ENCODE measurements at regions not wholly inside any gene's neighbourhood (a gene's known extent, or its start where the extent isn't known, plus 50 kb on each side); places are given as distances from the start of the nearest gene placed in this dataset.

- DNase-seq: no peak
These were observed 457.6 kb downstream of the KCTD8 start for GRCh38 chr4:43990963-43991362.

GRCh38 chr4:43992552-43992951 is 456.1 kb downstream of the KCTD8 start:
- no peak for ATAC-seq
- intact Hi-C loops (cut with DNase I, micrococcal nuclease): no loop called here

More at GRCh38 chr4:43990963-43991362, 457.6 kb downstream of the KCTD8 start:
- intact Hi-C loops (cut with DNase I, micrococcal nuclease): no loop called here
- ATAC-seq: no peak

GRCh38 chr4:43993196-43993902 is 455.3 kb downstream of the KCTD8 start:
- intact Hi-C loops (cut with DNase I, micrococcal nuclease): no loop called here
- ATAC-seq: no peak
- no peak for DNase-seq

More at GRCh38 chr4:43992552-43992951, 456.1 kb downstream of the KCTD8 start:
- DNase-seq: no peak

- DNase-seq (no peak), ATAC-seq (no peak)
- intact Hi-C loops (cut with DNase I, micrococcal nuclease): no loop called here
These were observed 448.9 kb downstream of the KCTD8 start for GRCh38 chr4:43999669-44000068.

- intact Hi-C loops (cut with DNase I, micrococcal nuclease): no loop called here
- no peak for DNase-seq
- no peak for ATAC-seq
These were observed 446.2 kb downstream of the KCTD8 start for GRCh38 chr4:44002368-44002767.

GRCh38 chr4:44016570-44017421 is 431.8 kb downstream of the KCTD8 start:
- intact Hi-C loops (cut with DNase I, micrococcal nuclease): no loop called here
- ATAC-seq: no peak
- no peak for DNase-seq

- intact Hi-C loops (cut with DNase I, micrococcal nuclease): no loop called here
- no peak for ATAC-seq
- DNase-seq: no peak
These were observed 431.2 kb downstream of the KCTD8 start for GRCh38 chr4:44017422-44017739.

GRCh38 chr4:44019721-44020120 is 428.9 kb downstream of the KCTD8 start:
- intact Hi-C loops (cut with DNase I, micrococcal nuclease): no loop called here
- ATAC-seq (no peak), DNase-seq (no peak)

- intact Hi-C loops (cut with DNase I, micrococcal nuclease): no loop called here
- ATAC-seq: no peak
- no peak for DNase-seq
These were observed 423.1 kb downstream of the KCTD8 start for GRCh38 chr4:44025376-44026020.

- intact Hi-C loops (cut with DNase I, micrococcal nuclease): no loop called here
- ATAC-seq: no peak
- DNase-seq: no peak
These were observed 409.8 kb downstream of the KCTD8 start for GRCh38 chr4:44038811-44039210.

- DNase-seq (no peak), ATAC-seq (no peak)
- intact Hi-C loops (cut with DNase I, micrococcal nuclease): no loop called here
These were observed 402.1 kb downstream of the KCTD8 start for GRCh38 chr4:44046491-44046890.

GRCh38 chr4:44056721-44057151 is 391.9 kb downstream of the KCTD8 start:
- ATAC-seq (no peak), DNase-seq (no peak)
- intact Hi-C loops (cut with DNase I, micrococcal nuclease): no loop called here

- intact Hi-C loops (cut with DNase I, micrococcal nuclease): no loop called here
- ATAC-seq: no peak
- no peak for DNase-seq
These were observed 377.8 kb downstream of the KCTD8 start for GRCh38 chr4:44070843-44071242.

- ATAC-seq: no peak
- DNase-seq: no peak
- intact Hi-C loops (cut with DNase I, micrococcal nuclease): no loop called here
These were observed 376.4 kb downstream of the KCTD8 start for GRCh38 chr4:44071959-44072955.

GRCh38 chr4:44086753-44087152 is 361.9 kb downstream of the KCTD8 start:
- ATAC-seq (no peak), DNase-seq (no peak)
- intact Hi-C loops (cut with DNase I, micrococcal nuclease): no loop called here

GRCh38 chr4:44093390-44093789 is 355.2 kb downstream of the KCTD8 start:
- ATAC-seq (no peak), DNase-seq (no peak)
- intact Hi-C loops (cut with DNase I, micrococcal nuclease): no loop called here

GRCh38 chr4:44098973-44099372 is 349.6 kb downstream of the KCTD8 start:
- DNase-seq (no peak), ATAC-seq (no peak)
- intact Hi-C loops (cut with DNase I, micrococcal nuclease): no loop called here

- ATAC-seq (no peak), DNase-seq (no peak)
- intact Hi-C loops (cut with DNase I, micrococcal nuclease): no loop called here
These were observed 348.2 kb downstream of the KCTD8 start for GRCh38 chr4:44100456-44100855.
